ENCODE measurements at regions not wholly inside any gene's neighbourhood (a gene's known extent, or its start where the extent isn't known, plus 50 kb on each side); places are given as distances from the start of the nearest gene placed in this dataset.

- DNase-seq, result no peak
Observed at GRCh38 chr16:9484426-9484825, 393.0 kb downstream of the HAPSTR1 start.

GRCh38 chr16:9484881-9485280 lies 393.4 kb downstream of the HAPSTR1 start:
- no peak for DNase-seq

GRCh38 chr16:9489835-9490467 lies 398.5 kb downstream of the HAPSTR1 start:
- no peak for DNase-seq

GRCh38 chr16:9495824-9496223 lies 404.4 kb downstream of the HAPSTR1 start:
- no peak for DNase-seq

- no peak for DNase-seq
Observed at GRCh38 chr16:9497750-9498149, 406.3 kb downstream of the HAPSTR1 start.

- DNase-seq, result no peak
Observed at GRCh38 chr16:9499941-9500593, 408.6 kb downstream of the HAPSTR1 start.

- no peak for DNase-seq
Observed at GRCh38 chr16:9500872-9501271, 409.4 kb downstream of the HAPSTR1 start.

GRCh38 chr16:9503251-9503984 lies 412.0 kb downstream of the HAPSTR1 start:
- DNase-seq, result no peak

GRCh38 chr16:9508328-9508936 lies 417.0 kb downstream of the HAPSTR1 start:
- no peak for DNase-seq

GRCh38 chr16:9509663-9510062 lies 418.2 kb downstream of the HAPSTR1 start:
- no peak for DNase-seq

- DNase-seq, result no peak
Observed at GRCh38 chr16:9511389-9511788, 419.9 kb downstream of the HAPSTR1 start.

- DNase-seq, result no peak
Observed at GRCh38 chr16:9516444-9516843, 425.0 kb downstream of the HAPSTR1 start.

- no peak for DNase-seq
Observed at GRCh38 chr16:9518051-9518450, 426.6 kb downstream of the HAPSTR1 start.

- no peak for DNase-seq
Observed at GRCh38 chr16:9518581-9518980, 427.1 kb downstream of the HAPSTR1 start.

GRCh38 chr16:9521749-9522370 lies 430.4 kb downstream of the HAPSTR1 start:
- DNase-seq, result no peak

GRCh38 chr16:9522614-9523013 lies 431.2 kb downstream of the HAPSTR1 start:
- DNase-seq, result no peak

GRCh38 chr16:9523994-9524393 lies 432.6 kb downstream of the HAPSTR1 start:
- DNase-seq, result no peak

GRCh38 chr16:9525037-9525436 lies 433.6 kb downstream of the HAPSTR1 start:
- no peak for DNase-seq

GRCh38 chr16:9526791-9527190 lies 435.3 kb downstream of the HAPSTR1 start:
- DNase-seq, result no peak

GRCh38 chr16:9527976-9528375 lies 436.5 kb downstream of the HAPSTR1 start:
- DNase-seq, result no peak

GRCh38 chr16:9528511-9529079 lies 437.2 kb downstream of the HAPSTR1 start:
- no peak for DNase-seq

GRCh38 chr16:9533042-9533441 lies 441.6 kb downstream of the HAPSTR1 start:
- no peak for DNase-seq

- DNase-seq, result no peak
Observed at GRCh38 chr16:9534759-9535158, 443.3 kb downstream of the HAPSTR1 start.

Data from NCI-H2081 (cell line).